ENCODE measurements at regions not wholly inside any gene's neighbourhood (a gene's known extent, or its start where the extent isn't known, plus 50 kb on each side); places are given as distances from the start of the nearest gene placed in this dataset.
"Not testable (repeated sequence)": the region's sequence is repeated elsewhere in the genome, so short reads cannot be mapped to it uniquely, and the experiment has no call there.

DNA sequence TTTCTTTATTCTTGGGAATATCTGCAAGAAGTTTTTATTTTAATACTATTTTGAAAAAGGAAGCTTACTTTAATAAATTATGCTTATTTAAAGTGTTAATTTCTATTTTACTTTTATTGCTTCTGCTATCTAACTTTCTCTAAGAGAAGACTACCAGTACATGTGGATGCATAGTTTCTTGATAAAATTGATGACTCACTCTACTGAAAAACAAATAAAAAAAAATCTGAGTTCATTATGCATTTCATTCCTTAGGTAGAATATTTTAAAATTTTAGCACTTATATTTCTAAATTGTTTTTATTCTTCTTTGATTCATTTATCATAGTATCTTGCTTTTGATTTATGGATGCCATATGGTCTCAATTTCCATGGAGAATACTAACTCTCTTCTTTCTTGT is 217.9 kb downstream of the TAF11L14 start:
- Mint-ChIP-seq H3K4me3 (ENCODE audit: low read depth) (no peak overlapping the region), H3K9me3 (ENCODE audit: low read depth) (no peaks in the 10 kb centered on the region), H3K4me1 (ENCODE audit: low read depth) (no peaks in the 10 kb centered on the region), H3K36me3 (ENCODE audit: insufficient read depth) (no peaks in the 10 kb centered on the region), H3K27me3 (no peaks in the 10 kb centered on the region), H3K27ac (no peak overlapping the region)
- DNase-seq (ENCODE audit: low spot score, unreplicated experiment): no peak
- TF ChIP-seq, protein P1, sequence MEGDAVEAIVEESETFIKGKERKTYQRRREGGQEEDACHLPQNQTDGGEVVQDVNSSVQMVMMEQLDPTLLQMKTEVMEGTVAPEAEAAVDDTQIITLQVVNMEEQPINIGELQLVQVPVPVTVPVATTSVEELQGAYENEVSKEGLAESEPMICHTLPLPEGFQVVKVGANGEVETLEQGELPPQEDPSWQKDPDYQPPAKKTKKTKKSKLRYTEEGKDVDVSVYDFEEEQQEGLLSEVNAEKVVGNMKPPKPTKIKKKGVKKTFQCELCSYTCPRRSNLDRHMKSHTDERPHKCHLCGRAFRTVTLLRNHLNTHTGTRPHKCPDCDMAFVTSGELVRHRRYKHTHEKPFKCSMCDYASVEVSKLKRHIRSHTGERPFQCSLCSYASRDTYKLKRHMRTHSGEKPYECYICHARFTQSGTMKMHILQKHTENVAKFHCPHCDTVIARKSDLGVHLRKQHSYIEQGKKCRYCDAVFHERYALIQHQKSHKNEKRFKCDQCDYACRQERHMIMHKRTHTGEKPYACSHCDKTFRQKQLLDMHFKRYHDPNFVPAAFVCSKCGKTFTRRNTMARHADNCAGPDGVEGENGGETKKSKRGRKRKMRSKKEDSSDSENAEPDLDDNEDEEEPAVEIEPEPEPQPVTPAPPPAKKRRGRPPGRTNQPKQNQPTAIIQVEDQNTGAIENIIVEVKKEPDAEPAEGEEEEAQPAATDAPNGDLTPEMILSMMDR (IDR thresholded peaks at IDR 0.05; ENCODE audit: unreplicated experiment): no peak

DNA sequence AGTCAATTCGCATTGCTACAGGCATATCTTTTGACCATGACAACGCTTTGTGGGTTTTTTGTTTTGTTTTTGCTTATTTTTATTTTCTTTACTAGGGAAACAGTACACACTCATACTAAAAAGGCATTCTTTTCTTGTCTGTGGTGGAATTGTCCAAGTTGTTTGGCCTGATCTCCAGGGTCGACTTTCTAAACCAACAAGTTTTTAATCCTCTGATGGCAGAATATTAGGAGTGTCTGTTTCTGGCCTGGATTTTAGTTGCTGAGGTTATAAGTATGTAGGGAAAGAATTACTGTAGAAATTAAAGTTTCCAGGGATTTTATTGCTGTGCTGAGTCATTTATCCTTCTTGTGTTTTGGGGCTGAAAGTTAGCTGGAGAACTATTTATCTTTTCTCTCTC is 218.5 kb downstream of the TAF11L14 start:
- no peak for DNase-seq (ENCODE audit: low spot score, unreplicated experiment)
- H3K27ac Mint-ChIP-seq: no peak overlapping the region
- no peaks in the 10 kb centered on the region for H3K9me3 Mint-ChIP-seq (ENCODE audit: low read depth)
- no peaks in the 10 kb centered on the region for H3K36me3 Mint-ChIP-seq (ENCODE audit: insufficient read depth)
- H3K27me3 Mint-ChIP-seq: no peaks in the 10 kb centered on the region
- TF ChIP-seq, protein P1 (IDR thresholded peaks at IDR 0.05; ENCODE audit: unreplicated experiment): no peak
- no peaks in the 10 kb centered on the region for H3K4me1 Mint-ChIP-seq (ENCODE audit: low read depth)
- no peak overlapping the region for H3K4me3 Mint-ChIP-seq (ENCODE audit: low read depth)

DNA sequence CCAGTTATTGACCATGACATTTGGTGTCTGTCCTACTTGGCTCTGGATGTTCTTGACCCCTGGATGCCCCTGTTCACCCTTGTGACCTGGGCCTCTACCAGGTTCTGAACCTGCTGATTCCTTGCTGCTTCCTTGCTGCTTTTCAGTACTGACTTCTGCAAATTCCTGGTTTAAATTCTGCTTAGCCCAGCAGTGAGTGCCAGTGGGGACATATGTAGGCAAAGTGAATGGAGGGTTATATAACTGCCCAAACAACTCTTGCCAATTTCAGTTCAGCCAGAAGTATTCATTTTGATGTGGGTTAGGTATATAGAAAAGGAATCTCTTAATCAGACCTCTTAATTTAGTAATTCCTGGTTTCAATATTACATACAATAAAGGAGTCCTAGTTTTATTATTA is 220.6 kb downstream of the TAF11L14 start:
- no peak overlapping the region for H3K4me3 Mint-ChIP-seq (ENCODE audit: low read depth)
- H3K9me3 Mint-ChIP-seq (ENCODE audit: low read depth): no peaks in the 10 kb centered on the region
- H3K27me3 Mint-ChIP-seq: no peaks in the 10 kb centered on the region
- TF ChIP-seq, protein P1 (IDR thresholded peaks at IDR 0.05; ENCODE audit: unreplicated experiment): no peak
- no peak overlapping the region for H3K27ac Mint-ChIP-seq
- H3K36me3 Mint-ChIP-seq (ENCODE audit: insufficient read depth): no peaks in the 10 kb centered on the region
- no peaks in the 10 kb centered on the region for H3K4me1 Mint-ChIP-seq (ENCODE audit: low read depth)
- DNase-seq (ENCODE audit: low spot score, unreplicated experiment): no peak

DNA sequence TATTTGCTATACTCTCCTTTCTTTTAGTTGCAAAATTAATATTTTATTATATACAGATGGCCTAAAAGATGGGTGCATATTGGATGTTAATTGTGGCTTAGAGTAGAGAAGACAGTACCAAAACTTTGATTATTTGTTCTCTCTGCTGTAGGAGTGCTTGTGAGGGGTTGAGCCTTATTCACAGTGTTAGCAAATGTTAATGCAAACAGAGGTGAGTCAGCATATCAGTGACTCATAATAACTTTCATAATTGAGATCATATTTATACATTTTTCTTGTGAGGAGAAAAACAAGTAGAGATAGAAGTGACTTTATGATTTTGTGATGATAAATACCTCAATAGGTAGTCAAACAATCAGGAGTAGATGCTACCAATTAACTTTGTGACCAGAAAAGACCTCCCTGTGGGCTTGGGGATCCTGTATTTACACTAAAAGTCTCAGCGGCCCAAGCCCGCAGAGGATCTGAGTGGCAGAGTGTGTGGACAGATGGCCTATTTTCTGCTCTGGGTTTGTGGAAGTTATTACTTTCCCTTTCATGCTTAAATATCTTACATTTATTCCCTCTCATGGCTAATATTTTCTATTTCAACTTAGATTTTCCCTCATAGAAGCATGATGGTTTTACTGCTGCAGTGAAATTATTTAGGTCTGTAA is 226.5 kb downstream of the TAF11L14 start:
- H3K4me1 Mint-ChIP-seq (ENCODE audit: low read depth): no peaks in the 10 kb centered on the region
- no peak overlapping the region for H3K4me3 Mint-ChIP-seq (ENCODE audit: low read depth)
- H3K9me3 Mint-ChIP-seq (ENCODE audit: low read depth): peaks cover 7% of the 10 kb centered on the region
- TF ChIP-seq, protein P1 (IDR thresholded peaks at IDR 0.05; ENCODE audit: unreplicated experiment): no peak
- no peaks in the 10 kb centered on the region for H3K27me3 Mint-ChIP-seq
- H3K27ac Mint-ChIP-seq: no peak overlapping the region
- no peak for DNase-seq (ENCODE audit: low spot score, unreplicated experiment)
- no peaks in the 10 kb centered on the region for H3K36me3 Mint-ChIP-seq (ENCODE audit: insufficient read depth)

DNA sequence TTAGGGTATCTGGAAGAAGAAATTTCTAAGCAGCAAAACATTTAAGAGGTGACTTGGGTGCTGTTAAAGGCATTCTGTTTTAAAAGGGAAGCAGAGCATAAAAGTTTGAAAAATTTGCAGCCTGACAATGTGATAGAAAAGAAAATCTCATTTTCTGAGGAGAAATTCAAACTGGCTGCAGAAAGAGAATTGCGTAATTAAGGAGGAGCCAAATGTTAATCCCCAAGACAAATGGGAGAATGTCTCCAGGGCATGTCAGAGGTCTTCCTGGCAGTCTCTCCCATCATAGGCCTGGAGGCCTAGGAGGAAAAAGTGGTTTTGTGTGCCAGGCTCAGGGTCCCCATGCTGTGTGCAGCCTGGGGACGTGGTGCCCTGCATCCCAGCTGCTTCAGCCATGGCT is 230.6 kb downstream of the TAF11L14 start:
- H3K27ac Mint-ChIP-seq; H3K4me3 Mint-ChIP-seq (ENCODE audit: low read depth); H3K36me3 Mint-ChIP-seq (ENCODE audit: insufficient read depth); H3K27me3 Mint-ChIP-seq; H3K4me1 Mint-ChIP-seq (ENCODE audit: low read depth); DNase-seq (ENCODE audit: low spot score, unreplicated experiment): not testable (repeated sequence)
- peaks cover 18% of the 10 kb centered on the region for H3K9me3 Mint-ChIP-seq (ENCODE audit: low read depth)

DNA sequence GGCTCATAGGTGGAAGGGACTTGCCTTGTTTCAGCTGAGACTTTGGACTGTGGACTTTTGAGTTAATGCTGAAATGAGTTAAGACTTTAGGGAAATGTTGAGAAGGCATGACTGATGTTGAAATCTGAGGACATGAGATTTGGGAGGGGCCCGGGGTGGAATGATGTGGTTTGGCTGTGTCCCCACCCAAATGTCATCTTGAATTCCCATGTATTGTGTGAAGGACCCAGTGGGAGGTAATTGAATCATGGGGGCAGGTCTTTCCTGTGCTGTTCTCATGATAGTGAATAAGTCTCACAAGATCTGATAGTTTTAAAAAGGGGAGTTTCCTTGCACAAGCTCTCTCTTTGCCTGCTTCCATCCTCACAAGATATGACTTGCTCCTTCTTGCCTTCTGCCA is 231.7 kb downstream of the TAF11L14 start:
- DNase-seq (ENCODE audit: low spot score, unreplicated experiment); H3K4me1 Mint-ChIP-seq (ENCODE audit: low read depth); H3K36me3 Mint-ChIP-seq (ENCODE audit: insufficient read depth); H3K4me3 Mint-ChIP-seq (ENCODE audit: low read depth); H3K27me3 Mint-ChIP-seq; H3K27ac Mint-ChIP-seq: not testable (repeated sequence)
- H3K9me3 Mint-ChIP-seq (ENCODE audit: low read depth): peaks cover 18% of the 10 kb centered on the region

Data from progenitor cell of endocrine pancreas (in vitro differentiated cells).